Hematopoietic multipotent progenitor cell treated with erythropoietin and hydrocortisone succinate and interleukin-3 and kit ligand, for 17 days (in vitro differentiated cells): ENCODE measurements at regions not wholly inside any gene's neighbourhood (a gene's known extent, or its start where the extent isn't known, plus 50 kb on each side); places are given as distances from the start of the nearest gene placed in this dataset.
A peak's percentile ranks its signal among the peaks of the same experiment; 100 is the strongest.
"Not testable (repeated sequence)": the region's sequence is repeated elsewhere in the genome, so short reads cannot be mapped to it uniquely, and the experiment has no call there.

Experiments
- DNase-seq: peaks from one replicate; pipeline ENCODE4 v3.0.0-alpha.2; 2015; ENCODE audit warnings: low spot score

DNA sequence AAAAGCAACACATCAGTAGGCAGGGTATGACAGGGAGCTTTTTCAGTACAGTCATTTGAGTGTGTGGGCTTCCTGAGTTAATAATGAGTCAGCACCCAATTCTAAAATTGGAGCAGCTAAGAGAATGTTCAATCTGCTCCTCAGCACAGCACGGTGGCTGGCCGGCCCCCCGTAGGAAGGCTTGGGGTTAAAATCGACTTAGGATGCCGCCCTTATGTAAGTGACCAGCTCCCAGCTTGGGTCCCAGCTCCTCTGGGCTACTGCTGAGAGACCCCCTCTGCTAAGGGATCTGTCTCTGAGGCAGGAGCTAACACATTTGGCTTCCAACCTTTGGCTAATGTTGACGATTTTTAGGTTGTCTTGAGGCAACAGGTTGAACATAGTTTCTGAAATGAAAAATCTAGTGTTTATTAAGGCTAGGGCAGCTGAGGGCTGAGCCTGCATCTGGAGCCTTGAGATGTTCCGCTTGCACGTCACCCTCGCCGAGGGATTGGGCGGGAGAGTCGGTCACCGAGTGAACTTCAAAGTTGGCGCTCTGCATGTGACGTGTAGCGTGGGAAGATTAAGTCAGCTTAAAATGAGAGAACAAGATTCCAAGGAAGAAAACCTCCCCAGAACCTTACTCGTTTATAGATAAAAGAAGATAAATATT, 291.3 kb upstream of the PLGLB2 start:
- DNase-seq = peak; percentile 41

DNA sequence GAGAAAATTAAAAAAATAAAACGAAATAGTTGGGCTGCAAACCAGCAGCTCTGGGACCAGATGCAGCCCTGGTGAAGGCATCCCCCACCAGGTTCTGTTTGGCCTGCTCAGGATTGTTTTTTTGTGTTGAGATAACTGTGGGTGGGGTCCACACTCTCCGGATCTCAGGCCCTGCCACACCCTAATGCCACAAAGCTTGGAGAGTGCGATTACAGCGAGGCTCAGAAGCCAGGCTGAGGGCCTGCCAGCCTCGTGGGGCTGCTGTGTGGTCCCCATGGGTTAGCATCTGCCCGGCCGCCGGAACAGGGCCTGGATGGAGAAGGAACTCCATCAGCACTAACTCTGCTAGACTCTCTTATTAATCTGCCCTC, 290.8 kb upstream of the PLGLB2 start:
- DNase-seq = not testable (repeated sequence)

DNA sequence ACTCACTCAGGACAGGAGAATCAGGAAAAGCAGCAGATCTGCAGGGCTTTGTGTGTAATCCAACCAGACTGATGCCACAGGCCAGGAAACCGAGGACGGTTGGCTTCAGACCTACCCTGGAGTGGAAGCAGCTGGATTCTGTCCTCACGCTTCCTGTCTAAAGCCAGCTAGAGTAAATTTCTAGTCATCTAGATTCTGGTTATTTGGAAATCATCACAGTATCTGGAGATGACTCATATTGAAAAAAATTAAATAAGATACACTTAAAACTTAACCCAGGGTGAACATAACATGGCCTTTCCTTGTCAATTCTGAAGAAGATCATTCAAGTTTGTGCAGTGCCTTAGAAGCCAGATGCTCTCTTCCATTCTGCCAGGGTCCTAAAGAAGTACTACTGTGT, 288.9 kb upstream of the PLGLB2 start:
- not testable (repeated sequence) for DNase-seq

- DNase-seq = not testable (repeated sequence)
Observed at GRCh38 chr2:87460104-87460503, 287.8 kb upstream of the PLGLB2 start.

DNA sequence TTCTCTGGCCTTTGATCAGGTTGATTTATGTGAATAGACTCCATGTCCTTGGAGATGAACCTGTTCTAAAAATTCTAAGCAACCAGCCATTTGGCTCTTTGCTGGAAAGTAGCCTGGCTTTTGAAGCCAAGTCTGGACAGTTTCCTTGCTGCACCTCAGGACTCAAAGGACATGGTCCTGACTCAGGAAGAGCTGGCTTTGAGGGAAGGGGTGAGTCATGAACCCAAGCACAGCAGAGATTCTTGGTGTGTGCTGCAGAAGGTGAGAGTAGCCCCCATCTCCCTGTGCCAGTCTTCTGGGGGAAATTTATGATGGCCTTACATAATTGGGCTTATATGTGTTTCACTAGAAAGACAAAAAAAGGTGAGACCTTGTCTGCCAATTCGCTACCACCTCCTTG, 287.2 kb upstream of the PLGLB2 start:
- not testable (repeated sequence) for DNase-seq

DNA sequence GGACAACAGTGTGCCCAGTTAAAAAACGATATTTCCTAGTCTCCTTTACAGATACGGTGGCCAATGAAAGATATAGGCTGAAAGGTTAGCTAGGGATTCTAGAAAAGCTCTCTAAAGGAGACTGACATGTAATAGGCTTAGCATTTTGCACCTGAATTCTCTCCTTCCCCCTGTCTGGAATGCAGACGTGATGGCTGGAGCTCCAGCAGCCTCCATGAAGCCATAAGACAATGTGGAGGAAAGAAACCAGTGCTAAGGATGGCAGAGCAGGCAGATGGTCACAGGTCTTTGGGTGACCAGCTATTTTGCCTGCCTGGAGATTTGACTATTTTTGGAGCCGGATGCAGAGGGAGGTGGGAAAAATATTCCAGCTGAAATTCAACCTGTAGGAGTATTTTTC, 286.2 kb upstream of the PLGLB2 start:
- not testable (repeated sequence) for DNase-seq

DNA sequence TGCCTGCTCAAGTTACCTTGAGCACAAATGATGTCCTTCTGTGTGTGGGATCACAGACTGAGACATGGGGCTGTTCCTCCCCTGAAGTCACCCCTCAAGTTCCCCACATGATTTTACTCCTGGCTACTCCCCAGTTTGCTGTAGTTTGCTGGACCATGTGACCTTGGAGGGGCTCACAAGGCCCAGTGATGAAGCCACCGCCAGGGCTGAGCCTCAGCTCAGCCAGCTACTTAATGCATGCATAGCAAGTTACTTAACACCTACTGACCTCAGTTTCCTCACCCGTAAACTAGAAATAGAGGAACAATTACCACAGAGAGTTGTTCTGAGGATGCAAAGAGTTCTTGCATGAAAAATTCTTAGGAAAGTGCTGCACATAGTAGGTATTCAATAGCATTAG, 283.7 kb upstream of the PLGLB2 start:
- DNase-seq = not testable (repeated sequence)

DNA sequence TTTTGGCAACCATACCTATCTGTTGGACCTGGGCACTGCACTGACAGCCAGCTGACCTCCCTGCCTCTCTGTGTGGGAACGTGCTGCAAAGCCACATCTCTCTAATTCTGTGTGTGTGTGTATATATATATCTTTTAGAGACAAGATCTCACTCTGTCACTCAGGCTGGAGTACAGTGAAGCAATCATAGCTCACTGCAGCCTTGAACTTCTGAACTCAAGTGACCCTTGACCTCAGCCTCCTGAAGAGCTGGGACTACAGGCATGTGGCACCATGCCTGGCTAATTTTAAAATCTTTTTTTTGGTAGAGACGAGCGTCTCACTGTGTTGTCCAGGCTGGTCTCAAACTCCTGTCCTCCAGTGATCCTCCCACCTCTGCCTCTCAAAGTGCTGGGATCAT, 282.2 kb upstream of the PLGLB2 start:
- DNase-seq = not testable (repeated sequence)

GRCh38 chr2:87466591-87467120, 281.2 kb upstream of the PLGLB2 start:
- not testable (repeated sequence) for DNase-seq

DNA sequence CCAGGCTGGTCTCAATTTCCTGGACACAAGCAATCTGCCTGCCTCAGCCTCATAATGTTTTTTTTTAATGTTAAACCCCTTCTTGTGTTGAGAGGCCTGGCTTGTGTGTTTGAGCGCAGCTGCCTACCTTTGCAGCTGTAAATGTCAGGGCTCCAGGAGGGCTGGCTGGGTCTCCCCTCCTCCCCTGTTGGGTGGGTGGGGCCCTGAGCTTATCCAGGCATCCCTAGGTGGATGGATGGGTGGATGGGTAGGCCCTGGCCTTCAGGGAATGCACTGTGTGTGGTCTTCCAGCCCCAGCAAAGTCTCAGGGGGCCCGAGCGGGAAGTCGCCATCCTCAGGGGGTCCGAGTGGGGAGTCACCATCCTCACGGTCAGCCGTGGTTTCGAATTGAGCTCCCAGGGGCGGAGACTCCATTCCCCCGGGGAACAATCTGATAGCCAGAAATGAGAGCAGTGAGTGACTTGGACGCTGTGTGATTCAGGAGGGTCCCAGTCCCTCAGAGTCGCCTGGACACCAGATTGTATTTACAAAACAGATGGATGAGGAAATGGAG, 279.4 kb upstream of the PLGLB2 start:
- not testable (repeated sequence) for DNase-seq

DNA sequence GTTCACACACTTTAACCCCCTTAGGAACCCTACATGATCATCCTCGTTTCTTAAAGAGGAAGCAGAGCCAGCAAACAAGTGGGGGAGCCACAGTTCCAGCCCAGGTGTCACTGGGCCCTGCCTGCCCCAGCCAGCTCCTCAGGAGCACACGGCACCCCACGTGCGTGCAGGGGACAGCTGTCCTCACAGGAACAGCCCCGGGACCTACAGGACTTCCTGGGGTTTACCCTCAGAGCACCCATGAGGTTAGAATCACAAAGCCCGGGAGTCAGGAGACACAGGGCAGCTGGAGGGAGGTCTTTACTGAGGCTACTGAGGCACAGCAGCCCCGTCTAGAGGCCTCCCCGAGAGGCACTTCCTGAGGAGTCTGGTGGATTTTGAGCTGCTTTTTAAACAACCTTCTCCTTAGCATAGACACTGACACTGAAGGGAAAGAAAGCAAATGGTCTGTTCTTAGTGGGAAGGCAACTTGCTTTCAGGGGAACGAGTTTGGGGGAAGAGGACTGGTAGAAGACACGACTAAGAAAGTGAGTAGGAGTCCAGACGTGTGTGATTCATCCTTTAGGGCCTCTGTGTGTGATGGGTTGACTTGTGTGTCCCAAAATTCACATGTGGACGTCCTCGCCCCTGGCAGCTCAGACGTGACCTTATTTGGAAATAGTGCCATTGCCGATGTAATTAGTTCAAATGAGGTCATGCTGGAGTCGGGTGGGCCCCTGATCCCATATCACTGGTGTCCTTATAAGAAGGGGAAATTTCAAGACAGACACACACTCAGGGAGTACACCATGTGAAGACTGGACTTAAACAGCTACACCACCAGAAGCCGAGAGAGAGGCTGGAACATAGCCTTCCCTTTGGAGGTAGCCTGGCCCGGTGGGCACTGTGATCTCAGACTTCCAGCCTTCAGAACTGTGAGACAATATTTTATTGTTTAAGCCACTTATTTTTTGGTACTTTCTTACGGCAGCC, 278.4 kb upstream of the PLGLB2 start:
- peak; percentile 59 for DNase-seq

DNA sequence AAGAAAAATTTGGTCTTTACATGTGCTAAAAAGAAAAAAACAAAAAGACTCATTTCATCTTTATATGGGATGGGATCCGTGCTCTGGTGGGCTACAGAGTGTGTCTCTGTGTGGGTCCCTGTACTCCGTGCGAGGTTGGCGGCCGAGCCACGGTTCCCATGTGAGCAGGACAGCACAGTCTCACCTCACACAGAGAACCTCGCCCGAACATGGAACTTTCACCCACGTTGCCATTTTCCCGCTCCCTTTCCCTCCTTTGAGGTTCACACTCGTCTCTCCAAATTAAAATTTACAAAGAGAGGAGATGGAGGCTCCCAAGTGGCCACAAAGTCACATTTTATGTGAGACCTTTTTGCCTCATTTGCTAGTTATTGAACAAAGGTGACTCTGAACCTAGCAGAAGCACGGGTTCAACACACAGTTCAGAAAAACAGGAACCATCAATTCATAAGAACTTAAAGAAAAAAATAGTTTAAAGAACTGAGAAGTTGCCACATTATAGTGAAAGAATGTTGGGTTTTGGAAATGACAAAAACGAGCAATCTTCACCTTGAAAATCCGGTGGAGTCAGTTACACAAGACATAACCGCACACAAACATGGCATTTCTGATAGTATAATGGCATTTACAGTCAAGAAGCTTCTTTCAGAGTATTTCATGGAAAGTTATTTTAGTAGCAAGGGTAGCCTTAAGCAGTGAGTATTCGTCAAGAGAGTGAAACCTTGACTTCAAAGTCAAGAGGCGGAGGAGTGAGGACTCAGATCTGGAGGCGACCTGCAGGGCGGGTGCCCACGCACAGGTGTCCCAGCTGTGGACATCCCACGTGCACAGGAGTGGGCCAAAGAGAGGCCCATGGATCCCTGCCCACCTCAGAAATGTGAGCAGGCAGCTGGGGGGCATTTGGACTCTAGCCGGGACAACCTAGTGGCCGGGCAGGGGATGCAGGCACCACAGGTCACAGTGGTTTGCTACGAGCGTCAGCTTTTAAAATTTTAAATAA, 277.2 kb upstream of the PLGLB2 start:
- DNase-seq = peak; percentile 10

DNA sequence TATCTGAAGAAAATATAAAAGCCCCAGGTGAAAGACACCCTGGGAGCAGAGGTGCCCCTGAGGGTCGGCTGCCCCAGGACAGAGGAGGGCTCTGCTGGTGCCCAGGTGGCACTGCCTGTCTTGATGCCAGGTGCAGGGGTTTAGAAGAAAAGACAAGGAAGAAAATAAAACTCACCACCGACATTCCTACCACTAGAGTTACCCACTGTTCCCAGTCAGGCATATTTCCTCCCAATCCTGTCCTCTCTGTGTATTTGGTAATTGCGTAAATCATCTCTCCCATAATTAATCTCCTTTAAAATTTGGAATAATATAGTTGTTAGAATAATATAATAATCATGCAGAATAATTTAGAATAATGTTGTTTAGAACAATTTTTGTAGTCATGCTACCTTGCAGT, 276.4 kb upstream of the PLGLB2 start:
- not testable (repeated sequence) for DNase-seq

DNA sequence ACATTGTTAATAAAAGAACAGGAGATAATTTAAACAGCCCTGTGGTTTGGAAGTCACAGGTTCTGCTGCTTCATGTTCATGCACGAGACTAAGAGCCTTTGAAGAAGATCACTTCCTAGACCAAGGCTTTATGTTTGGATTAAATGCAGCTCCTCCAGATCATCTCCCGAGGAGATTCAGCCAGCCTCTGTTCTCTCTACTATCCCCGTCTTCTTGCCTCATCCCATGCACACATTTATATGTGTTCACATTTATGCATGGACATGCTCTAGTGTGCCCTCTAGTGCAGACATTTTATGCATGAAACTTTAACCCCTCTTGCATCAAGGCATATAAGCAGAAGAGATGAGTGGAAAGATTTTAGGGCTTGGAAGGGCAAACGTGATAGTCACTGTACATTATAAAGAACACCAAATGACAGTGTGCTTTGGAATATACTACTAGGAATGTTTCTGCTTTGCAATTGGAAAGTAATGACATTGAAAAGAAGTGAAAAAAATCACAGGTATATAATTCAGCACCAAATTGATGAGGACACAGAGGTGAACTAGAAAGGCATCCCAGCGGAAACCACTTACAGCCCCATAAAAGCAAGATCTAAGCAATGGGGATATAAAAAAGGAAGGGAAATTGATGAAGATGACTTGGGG, 271.5 kb upstream of the PLGLB2 start:
- peak; percentile 11 for DNase-seq

DNA sequence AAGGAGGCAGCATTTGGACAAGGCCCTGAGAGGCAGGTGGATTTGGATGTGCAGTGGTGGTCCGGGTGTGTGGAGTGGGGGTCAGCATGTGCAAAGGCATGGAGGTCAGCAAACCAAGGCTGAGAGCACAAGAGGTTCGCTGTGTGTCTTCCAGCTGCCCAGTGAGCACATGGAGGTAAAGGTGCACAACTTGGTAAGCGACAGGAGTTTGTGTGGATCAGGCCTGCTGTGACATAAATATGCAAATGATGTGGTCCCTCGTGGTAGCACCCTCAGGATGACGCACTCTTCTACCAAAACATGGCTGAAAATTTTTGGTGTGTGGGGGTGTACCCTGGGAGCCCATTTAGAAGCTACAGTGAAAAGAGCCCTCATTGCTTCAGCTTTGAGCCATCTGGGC, 271.0 kb upstream of the PLGLB2 start:
- DNase-seq = not testable (repeated sequence)

DNA sequence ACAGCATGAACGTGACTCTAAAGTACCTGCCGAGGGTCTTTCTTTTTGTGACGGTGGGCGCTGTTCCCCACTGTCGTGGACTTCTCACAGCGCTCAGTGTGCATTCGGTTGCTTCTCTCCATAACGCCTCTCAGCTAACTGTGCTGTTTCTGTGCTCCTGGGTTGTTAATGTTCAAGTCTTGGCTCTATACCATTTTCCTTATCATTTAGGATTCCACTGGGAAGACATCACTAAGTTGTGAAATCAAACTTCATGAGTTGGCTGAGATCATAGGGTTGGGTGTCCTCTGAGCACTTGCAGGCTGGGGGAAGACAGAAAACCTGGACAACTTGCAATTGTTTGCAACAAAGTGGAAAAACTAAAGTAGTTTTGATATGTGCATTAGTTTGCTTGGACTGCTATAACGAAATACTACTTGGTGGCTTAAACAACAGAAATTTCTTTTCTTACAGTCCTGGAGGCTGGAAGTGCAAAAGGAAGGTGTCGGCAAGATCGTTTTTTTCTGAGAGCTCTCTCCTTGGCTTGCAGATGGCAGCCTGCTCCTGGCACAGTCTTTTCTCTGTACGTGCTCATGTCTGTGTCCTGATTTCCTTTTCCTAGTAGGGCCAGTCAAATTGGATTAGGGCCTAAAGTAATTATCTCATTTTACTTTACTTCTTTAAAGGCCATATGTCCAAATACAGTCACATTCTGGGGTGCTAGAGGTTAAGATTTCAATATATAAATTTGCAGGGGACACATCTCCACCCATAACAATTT, 270.0 kb upstream of the PLGLB2 start:
- not testable (repeated sequence) for DNase-seq

DNA sequence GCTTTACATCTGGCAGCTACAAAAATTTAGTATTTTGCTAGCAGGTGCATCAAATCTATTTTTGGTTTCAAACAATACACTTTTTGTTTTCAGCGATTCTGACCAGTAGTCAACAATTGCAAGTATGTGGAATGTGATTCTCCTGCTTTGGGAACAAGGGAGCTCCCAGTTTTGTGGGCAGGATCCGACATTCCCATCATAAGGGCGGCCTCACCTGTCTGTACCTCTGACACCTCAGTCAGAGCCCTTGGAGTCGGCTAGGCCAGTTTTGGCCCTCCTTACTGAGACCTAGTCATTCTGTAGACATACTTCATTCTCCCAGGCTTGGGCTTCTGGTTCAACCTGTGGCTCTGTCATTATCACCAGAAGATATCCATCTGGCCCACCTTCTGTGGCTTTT, 269.0 kb upstream of the PLGLB2 start:
- not testable (repeated sequence) for DNase-seq

DNA sequence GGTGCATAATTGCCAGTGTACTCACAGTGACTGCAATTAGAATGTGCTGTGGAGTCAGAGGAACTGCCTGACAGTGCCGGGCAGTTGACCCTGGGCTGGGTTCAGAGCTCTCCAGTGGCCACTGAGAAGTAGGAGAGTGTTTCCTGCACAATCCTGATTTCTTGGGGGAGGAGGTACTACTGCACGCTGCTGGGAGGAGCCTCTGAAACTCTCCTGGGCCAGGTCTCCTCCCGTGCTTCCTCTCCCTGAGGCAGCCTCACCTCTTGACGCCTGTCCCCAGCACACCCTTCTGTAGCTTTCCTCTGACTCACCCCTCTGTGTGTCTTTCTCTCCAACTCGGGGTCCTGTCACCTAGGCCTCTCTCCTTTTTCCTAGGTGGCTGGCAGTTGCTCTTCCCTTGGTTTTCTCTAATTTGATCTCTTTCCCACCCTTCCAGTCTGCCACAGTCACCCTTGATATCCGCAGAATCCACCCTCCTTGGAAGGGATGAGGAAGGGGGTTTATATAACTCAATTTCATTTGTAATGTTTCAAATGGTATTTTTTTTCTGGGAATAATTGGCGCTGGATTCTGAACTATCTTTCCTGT, 264.7 kb upstream of the PLGLB2 start:
- DNase-seq = peak; percentile 15

- DNase-seq = not testable (repeated sequence)
Observed at GRCh38 chr2:87484363-87484762, 263.5 kb upstream of the PLGLB2 start.

DNA sequence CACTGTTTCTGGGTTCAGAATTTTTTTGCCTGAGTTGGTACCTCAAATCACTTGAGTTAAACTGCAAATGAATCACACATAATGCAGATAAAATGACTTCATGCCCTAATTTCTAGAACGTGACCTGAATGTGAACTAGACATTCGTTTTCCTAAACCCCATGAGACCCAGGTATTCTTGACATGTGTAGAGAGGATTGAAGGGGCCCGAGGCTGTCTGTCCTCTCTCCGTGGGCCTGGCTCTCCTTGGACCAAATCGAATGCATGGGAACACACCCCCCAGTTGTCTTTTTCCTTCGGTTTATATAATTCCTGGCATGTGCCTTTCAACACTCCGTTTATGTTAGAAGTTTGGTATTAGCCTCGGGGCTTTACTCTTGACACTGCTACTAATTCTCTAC, 262.4 kb upstream of the PLGLB2 start:
- DNase-seq = peak; percentile 11
